ENCODE measurements at regions not wholly inside any gene's neighbourhood (a gene's known extent, or its start where the extent isn't known, plus 50 kb on each side); places are given as distances from the start of the nearest gene placed in this dataset.

GRCh38 chr12:34371050-34371449 lies 348.8 kb downstream of the ALG10 start:
- Mint-ChIP-seq H3K27me3 (no peaks in the 10 kb centered on the region), H3K9me3 (no peaks in the 10 kb centered on the region), H3K4me3 (no peak overlapping the region), H3K36me3 (no peaks in the 10 kb centered on the region), H3K4me1 (ENCODE audit: low read depth in 2 of 2) (no peaks in the 10 kb centered on the region), H3K27ac (no peak overlapping the region)
- no peak for DNase-seq (ENCODE audit: low spot score)
- ATAC-seq: no peak

GRCh38 chr12:34372003-34372402 lies 349.7 kb downstream of the ALG10 start:
- Mint-ChIP-seq H3K36me3 (no peaks in the 10 kb centered on the region), H3K27me3 (no peaks in the 10 kb centered on the region), H3K27ac (no peak overlapping the region), H3K4me3 (no peak overlapping the region), H3K4me1 (ENCODE audit: low read depth in 2 of 2) (no peaks in the 10 kb centered on the region), H3K9me3 (no peaks in the 10 kb centered on the region)
- ATAC-seq (no peak), DNase-seq (ENCODE audit: low spot score) (no peak)

- no peak overlapping the region for H3K4me3 Mint-ChIP-seq
- H3K27me3 Mint-ChIP-seq: no peaks in the 10 kb centered on the region
- ATAC-seq (no peak), DNase-seq (ENCODE audit: low spot score) (no peak)
- no peaks in the 10 kb centered on the region for H3K4me1 Mint-ChIP-seq (ENCODE audit: low read depth in 2 of 2)
- H3K36me3 Mint-ChIP-seq: no peaks in the 10 kb centered on the region
- no peaks in the 10 kb centered on the region for H3K9me3 Mint-ChIP-seq
- H3K27ac Mint-ChIP-seq: no peak overlapping the region
These were observed 351.6 kb downstream of the ALG10 start for GRCh38 chr12:34373926-34374325.

GRCh38 chr12:34376133-34376799 lies 354.0 kb downstream of the ALG10 start:
- no peaks in the 10 kb centered on the region for H3K27me3 Mint-ChIP-seq
- H3K36me3 Mint-ChIP-seq: no peaks in the 10 kb centered on the region
- no peak for DNase-seq (ENCODE audit: low spot score)
- peaks cover 8% of the 10 kb centered on the region for H3K9me3 Mint-ChIP-seq
- no peak for ATAC-seq
- H3K4me3 Mint-ChIP-seq: no peak overlapping the region
- no peaks in the 10 kb centered on the region for H3K4me1 Mint-ChIP-seq (ENCODE audit: low read depth in 2 of 2)
- no peak overlapping the region for H3K27ac Mint-ChIP-seq

GRCh38 chr12:34377243-34378035 lies 355.1 kb downstream of the ALG10 start:
- DNase-seq (ENCODE audit: low spot score) (no peak), ATAC-seq (no peak)
- Mint-ChIP-seq H3K36me3 (no peaks in the 10 kb centered on the region), H3K27ac (no peak overlapping the region), H3K9me3 (peaks cover 9% of the 10 kb centered on the region), H3K27me3 (no peaks in the 10 kb centered on the region), H3K4me3 (no peak overlapping the region), H3K4me1 (ENCODE audit: low read depth in 2 of 2) (no peaks in the 10 kb centered on the region)

- H3K27me3 Mint-ChIP-seq: no peaks in the 10 kb centered on the region
These were observed 356.8 kb downstream of the ALG10 start for GRCh38 chr12:34379142-34379541.

GRCh38 chr12:34384693-34385092 lies 362.4 kb downstream of the ALG10 start:
- Mint-ChIP-seq H3K4me3 (no peak overlapping the region), H3K4me1 (ENCODE audit: low read depth in 2 of 2) (no peaks in the 10 kb centered on the region), H3K36me3 (peaks cover 6% of the 10 kb centered on the region), H3K27me3 (no peaks in the 10 kb centered on the region), H3K27ac (no peak overlapping the region), H3K9me3 (peaks cover 9% of the 10 kb centered on the region)
- DNase-seq (ENCODE audit: low spot score) (no peak), ATAC-seq (no peak)

More at GRCh38 chr12:34379142-34379541, 356.8 kb downstream of the ALG10 start:
- Mint-ChIP-seq H3K4me3 (no peak overlapping the region), H3K9me3 (peaks cover 9% of the 10 kb centered on the region), H3K36me3 (no peaks in the 10 kb centered on the region), H3K27ac (no peak overlapping the region), H3K4me1 (ENCODE audit: low read depth in 2 of 2) (no peaks in the 10 kb centered on the region)
- DNase-seq (ENCODE audit: low spot score) (no peak), ATAC-seq (no peak)

GRCh38 chr12:34386016-34386415 lies 363.7 kb downstream of the ALG10 start:
- H3K36me3 Mint-ChIP-seq: peaks cover 11% of the 10 kb centered on the region
- H3K4me1 Mint-ChIP-seq (ENCODE audit: low read depth in 2 of 2): no peaks in the 10 kb centered on the region
- H3K4me3 Mint-ChIP-seq: no peak overlapping the region
- H3K27ac Mint-ChIP-seq: no peak overlapping the region
- no peaks in the 10 kb centered on the region for H3K27me3 Mint-ChIP-seq
- DNase-seq (ENCODE audit: low spot score) (no peak), ATAC-seq (no peak)
- H3K9me3 Mint-ChIP-seq: peaks cover 4% of the 10 kb centered on the region

GRCh38 chr12:34386621-34387255 lies 364.4 kb downstream of the ALG10 start:
- ATAC-seq (no peak), DNase-seq (ENCODE audit: low spot score) (no peak)
- no peak overlapping the region for H3K4me3 Mint-ChIP-seq
- H3K4me1 Mint-ChIP-seq (ENCODE audit: low read depth in 2 of 2): no peaks in the 10 kb centered on the region
- no peaks in the 10 kb centered on the region for H3K27me3 Mint-ChIP-seq
- H3K9me3 Mint-ChIP-seq: no peaks in the 10 kb centered on the region
- peaks cover 14% of the 10 kb centered on the region for H3K36me3 Mint-ChIP-seq
- no peak overlapping the region for H3K27ac Mint-ChIP-seq

GRCh38 chr12:34387711-34388635 lies 365.7 kb downstream of the ALG10 start:
- no peaks in the 10 kb centered on the region for H3K27me3 Mint-ChIP-seq
- ATAC-seq: no peak
- H3K4me1 Mint-ChIP-seq (ENCODE audit: low read depth in 2 of 2): no peaks in the 10 kb centered on the region
- no peak for DNase-seq (ENCODE audit: low spot score)
- peaks cover 14% of the 10 kb centered on the region for H3K36me3 Mint-ChIP-seq
- H3K4me3 Mint-ChIP-seq: no peak overlapping the region
- H3K27ac Mint-ChIP-seq: no peak overlapping the region
- no peaks in the 10 kb centered on the region for H3K9me3 Mint-ChIP-seq

- no peak for ATAC-seq
- Mint-ChIP-seq H3K9me3 (no peaks in the 10 kb centered on the region), H3K4me1 (ENCODE audit: low read depth in 2 of 2) (no peaks in the 10 kb centered on the region), H3K4me3 (no peak overlapping the region), H3K36me3 (peaks cover 14% of the 10 kb centered on the region), H3K27ac (no peak overlapping the region), H3K27me3 (no peaks in the 10 kb centered on the region)
- DNase-seq (ENCODE audit: low spot score): no peak
These were observed 366.5 kb downstream of the ALG10 start for GRCh38 chr12:34388636-34389377.

- Mint-ChIP-seq H3K4me3 (no peak overlapping the region), H3K36me3 (peaks cover 14% of the 10 kb centered on the region), H3K9me3 (no peaks in the 10 kb centered on the region), H3K27ac (no peak overlapping the region), H3K27me3 (no peaks in the 10 kb centered on the region), H3K4me1 (ENCODE audit: low read depth in 2 of 2) (no peaks in the 10 kb centered on the region)
- DNase-seq (ENCODE audit: low spot score) (peak; percentile 56), ATAC-seq (no peak)
These were observed 367.3 kb downstream of the ALG10 start for GRCh38 chr12:34389378-34390170.
